Kidney epithelial cell (primary cell): ENCODE measurements at regions not wholly inside any gene's neighbourhood (a gene's known extent, or its start where the extent isn't known, plus 50 kb on each side); places are given as distances from the start of the nearest gene placed in this dataset.

Source experiments
- DNase-seq: peaks from one replicate; pipeline ENCODE4 v3.0.0-alpha.2; 2010; ENCODE audit warnings: low read depth
- H3K27me3 ChIP-seq: 2 replicates; pipeline ENCODE4 v1.6.0; 2011; ENCODE audit warnings: low read length; ENCODE audit not compliant: control insufficient read depth, insufficient read depth
- H3K36me3 ChIP-seq: 2 replicates; pipeline ENCODE4 v1.5.1; 2011; ENCODE audit warnings: low read length; ENCODE audit not compliant: control insufficient read depth, insufficient read depth
- H3K4me3 ChIP-seq: 2 replicates; pipeline ENCODE4 v1.5.1; 2011; ENCODE audit warnings: low read depth, mild to moderate bottlenecking, control low read depth, low read length
- TF ChIP-seq, protein P1 (sequence below): IDR thresholded peaks from 2 replicates; pipeline ENCODE4 v1.5.1; 2011; ENCODE audit warnings: mild to moderate bottlenecking, moderate library complexity, low read length, control low read depth, inconsistent platforms; ENCODE audit not compliant: insufficient read depth, poor library complexity, severe bottlenecking

DNA sequence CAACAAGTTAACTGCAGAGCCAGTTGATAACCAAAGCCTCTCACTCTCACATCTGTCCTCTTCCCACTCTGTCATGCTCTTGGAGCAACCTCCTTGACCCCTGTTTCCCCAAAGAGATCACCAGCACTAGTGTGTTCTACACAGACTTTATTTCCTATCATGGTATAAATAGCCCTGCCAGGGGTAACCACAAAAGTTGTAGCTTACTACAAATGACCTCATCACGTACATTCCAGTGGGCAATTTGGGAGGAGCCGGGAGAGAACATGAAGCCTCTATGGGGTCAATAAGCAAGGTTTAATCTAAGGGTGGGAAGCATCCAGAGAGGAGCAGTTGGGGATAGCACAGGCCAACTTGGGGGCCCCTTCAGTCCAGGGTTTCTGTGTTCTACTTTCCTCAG, 186.5 kb downstream of the KCNA5 start:
- no peaks in the 10 kb centered on the region for H3K36me3 ChIP-seq
- no peak overlapping the region for H3K4me3 ChIP-seq
- TF ChIP-seq, protein P1, sequence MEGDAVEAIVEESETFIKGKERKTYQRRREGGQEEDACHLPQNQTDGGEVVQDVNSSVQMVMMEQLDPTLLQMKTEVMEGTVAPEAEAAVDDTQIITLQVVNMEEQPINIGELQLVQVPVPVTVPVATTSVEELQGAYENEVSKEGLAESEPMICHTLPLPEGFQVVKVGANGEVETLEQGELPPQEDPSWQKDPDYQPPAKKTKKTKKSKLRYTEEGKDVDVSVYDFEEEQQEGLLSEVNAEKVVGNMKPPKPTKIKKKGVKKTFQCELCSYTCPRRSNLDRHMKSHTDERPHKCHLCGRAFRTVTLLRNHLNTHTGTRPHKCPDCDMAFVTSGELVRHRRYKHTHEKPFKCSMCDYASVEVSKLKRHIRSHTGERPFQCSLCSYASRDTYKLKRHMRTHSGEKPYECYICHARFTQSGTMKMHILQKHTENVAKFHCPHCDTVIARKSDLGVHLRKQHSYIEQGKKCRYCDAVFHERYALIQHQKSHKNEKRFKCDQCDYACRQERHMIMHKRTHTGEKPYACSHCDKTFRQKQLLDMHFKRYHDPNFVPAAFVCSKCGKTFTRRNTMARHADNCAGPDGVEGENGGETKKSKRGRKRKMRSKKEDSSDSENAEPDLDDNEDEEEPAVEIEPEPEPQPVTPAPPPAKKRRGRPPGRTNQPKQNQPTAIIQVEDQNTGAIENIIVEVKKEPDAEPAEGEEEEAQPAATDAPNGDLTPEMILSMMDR, result no peak
- DNase-seq, result no peak
- no peaks in the 10 kb centered on the region for H3K27me3 ChIP-seq

DNA sequence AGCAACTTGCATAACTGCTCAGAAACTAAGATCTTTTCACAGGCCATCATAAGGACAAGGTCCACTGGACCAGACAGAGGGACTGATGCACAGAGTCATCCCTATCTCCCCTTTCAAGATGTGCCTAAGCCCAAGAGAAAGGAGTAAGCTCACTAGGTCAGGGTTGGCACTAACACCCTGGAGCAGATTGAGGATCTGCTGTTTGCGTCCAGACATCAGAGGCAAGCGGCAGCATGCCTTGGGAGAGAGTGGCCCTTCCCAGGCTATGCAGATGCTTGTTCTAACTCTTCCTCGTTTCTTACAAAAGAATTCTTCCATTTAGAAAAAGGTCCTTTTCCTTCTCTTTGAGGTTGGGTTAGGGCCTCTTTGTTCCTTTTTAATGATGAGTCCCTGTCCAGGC, 187.2 kb downstream of the KCNA5 start:
- no peak for DNase-seq
- TF ChIP-seq, protein P1, result no peak
- no peaks in the 10 kb centered on the region for H3K27me3 ChIP-seq
- H3K36me3 ChIP-seq, result no peaks in the 10 kb centered on the region
- H3K4me3 ChIP-seq, result no peak overlapping the region

DNA sequence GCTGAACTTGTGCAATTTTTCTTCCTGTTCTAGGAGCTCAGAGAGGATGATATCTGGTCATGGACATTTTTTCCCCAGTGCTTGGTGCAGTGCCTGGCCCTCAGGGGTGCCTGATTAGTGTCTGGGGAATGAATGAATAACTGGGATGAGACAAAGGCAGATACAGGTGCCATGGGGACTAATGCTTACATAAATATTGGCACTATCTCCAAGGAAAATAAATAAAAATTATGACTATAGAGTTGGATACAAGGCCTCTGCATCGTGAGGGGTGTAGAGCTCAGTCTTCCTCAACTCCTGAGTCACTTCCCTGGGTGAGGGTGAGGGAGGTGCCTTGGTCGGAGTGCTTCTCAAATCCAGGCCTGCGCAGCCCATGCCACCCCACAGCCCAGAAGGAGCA, 188.6 kb downstream of the KCNA5 start:
- Histone ChIP-seq H3K36me3 (no peaks in the 10 kb centered on the region), H3K27me3 (peaks cover 3% of the 10 kb centered on the region), H3K4me3 (no peak overlapping the region)
- TF ChIP-seq, protein P1, result no peak
- no peak for DNase-seq

DNA sequence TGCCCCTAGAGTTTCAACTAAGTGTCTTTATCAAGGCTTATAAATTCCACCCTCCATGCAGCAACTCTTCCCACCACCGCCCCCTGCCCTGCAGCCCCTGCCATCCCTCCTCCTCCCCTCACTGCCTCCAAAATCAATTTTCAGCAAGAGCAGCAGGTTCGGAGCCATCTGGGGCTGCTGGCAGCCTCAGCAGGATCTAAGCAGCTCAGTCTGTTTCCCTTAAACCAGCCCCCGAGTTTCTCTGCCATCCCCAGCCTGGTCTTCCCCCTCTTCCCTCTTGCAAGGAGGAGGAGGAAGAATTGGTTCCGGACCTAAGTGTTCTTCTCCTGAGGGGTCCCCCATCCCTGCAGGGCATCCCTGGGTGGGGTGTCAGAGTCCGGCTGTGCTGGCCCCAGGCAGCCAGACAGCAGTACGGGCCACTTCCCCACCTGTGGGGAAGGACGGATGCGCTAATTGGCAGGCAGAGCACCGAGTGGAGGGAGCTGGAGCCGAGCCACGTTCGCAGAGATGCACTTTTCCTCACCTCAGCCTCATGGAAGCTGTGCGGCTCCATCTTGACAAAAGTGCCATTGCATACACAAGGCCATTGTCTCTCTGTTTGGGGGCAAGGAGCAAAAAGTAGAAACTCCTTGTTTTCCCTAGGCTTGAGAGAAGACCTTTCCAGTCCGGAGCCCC, 189.3 kb downstream of the KCNA5 start:
- no peaks in the 10 kb centered on the region for H3K36me3 ChIP-seq
- peaks cover 3% of the 10 kb centered on the region for H3K27me3 ChIP-seq
- no peak overlapping the region for H3K4me3 ChIP-seq
- no peak for DNase-seq
- TF ChIP-seq, protein P1, result no peak

DNA sequence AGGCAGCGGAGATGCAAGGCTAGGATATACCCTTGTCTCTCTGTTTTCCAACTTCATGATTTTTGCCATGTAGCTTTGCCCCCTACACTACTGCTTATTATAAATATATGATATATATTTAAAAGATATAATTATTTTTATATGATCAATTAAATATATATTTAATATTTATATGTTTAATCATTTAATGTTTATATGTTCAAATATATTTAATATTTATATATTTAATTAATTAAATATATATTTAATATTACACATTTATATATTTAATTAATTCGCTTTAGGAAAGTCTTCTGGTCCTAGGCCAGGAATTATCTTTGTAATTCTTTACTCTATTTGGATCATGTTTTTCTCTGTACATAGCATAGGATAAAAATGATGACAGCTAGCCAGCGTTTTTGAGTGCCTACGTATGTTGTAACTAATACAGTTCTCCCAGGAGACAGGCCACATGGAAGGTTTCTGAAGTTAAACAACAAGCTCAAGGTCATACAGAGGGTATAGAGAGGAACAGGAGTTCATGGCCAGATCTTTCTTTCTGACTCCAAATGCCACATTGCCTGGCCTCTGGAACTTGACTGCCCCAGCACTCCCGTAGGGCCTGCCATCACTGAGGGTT, 192.5 kb downstream of the KCNA5 start:
- Histone ChIP-seq H3K27me3 (peaks cover 5% of the 10 kb centered on the region), H3K4me3 (no peak overlapping the region), H3K36me3 (no peaks in the 10 kb centered on the region)
- DNase-seq, result no peak
- TF ChIP-seq, protein P1, result no peak

DNA sequence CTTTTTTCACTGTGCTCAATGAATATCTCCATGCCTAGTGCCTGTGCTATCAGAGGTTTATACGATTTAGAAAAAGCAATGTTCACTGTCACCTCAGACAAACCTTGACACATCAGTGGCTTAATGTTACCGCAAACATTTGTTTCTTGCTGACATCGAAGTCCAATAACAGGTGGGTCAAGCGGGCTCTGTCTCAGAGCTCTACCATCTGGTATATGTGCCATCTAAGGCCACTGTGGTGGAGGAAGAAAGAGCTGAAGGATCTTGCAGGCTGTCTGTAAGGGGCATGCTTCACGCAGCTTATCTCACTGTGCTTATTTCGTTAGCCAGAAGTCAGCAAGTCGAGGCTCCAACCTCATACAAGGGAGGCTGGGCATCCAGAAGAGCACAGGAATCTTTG, 189.5 kb upstream of the NTF3 start:
- H3K36me3 ChIP-seq, result no peaks in the 10 kb centered on the region
- H3K27me3 ChIP-seq, result peaks cover 6% of the 10 kb centered on the region
- no peak for DNase-seq
- no peak overlapping the region for H3K4me3 ChIP-seq
- TF ChIP-seq, protein P1, result no peak
